ENCODE measurements at regions not wholly inside any gene's neighbourhood (a gene's known extent, or its start where the extent isn't known, plus 50 kb on each side); places are given as distances from the start of the nearest gene placed in this dataset.

DNA sequence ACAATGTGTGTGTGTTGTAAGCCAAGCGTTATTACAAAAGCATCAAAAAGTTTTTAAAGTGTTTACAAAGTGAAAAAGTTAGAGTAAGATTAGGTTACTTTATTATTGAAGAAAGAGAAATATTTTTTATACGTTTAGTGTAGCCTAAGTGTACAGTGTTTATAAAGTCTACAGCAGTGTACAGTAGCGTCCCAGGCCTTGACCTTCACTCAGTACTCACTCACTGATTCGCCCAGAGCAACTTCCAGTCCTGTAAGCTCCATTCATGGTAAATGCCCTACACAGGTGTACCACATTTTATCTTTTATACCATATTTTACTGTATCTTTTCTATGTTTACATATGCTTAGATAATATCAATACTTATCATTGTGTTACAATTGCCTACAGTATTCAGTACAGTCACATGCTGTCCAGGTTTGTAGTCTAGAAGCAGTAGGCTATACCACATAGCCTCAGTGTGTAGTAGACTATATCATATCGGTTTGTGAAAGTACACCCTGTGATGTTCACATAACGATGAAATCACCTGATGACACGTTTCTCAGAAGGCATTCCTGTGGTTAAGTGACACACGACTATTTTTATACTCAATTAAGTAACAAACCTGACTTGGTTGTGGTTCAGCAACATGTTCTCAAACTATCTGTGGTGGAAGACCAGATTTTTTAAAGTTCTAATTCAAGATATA is 152.0 kb upstream of the EDNRA start:
- TF ChIP-seq, protein P1, sequence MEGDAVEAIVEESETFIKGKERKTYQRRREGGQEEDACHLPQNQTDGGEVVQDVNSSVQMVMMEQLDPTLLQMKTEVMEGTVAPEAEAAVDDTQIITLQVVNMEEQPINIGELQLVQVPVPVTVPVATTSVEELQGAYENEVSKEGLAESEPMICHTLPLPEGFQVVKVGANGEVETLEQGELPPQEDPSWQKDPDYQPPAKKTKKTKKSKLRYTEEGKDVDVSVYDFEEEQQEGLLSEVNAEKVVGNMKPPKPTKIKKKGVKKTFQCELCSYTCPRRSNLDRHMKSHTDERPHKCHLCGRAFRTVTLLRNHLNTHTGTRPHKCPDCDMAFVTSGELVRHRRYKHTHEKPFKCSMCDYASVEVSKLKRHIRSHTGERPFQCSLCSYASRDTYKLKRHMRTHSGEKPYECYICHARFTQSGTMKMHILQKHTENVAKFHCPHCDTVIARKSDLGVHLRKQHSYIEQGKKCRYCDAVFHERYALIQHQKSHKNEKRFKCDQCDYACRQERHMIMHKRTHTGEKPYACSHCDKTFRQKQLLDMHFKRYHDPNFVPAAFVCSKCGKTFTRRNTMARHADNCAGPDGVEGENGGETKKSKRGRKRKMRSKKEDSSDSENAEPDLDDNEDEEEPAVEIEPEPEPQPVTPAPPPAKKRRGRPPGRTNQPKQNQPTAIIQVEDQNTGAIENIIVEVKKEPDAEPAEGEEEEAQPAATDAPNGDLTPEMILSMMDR (IDR thresholded peaks at IDR 0.05; ENCODE audit: control insufficient read depth, extremely low read depth, insufficient read depth) = no peak
- DNase-seq (ENCODE audit: low read depth) = no peak
- no peak overlapping the region for H3K4me3 ChIP-seq (ENCODE audit: low read depth, low read length)

DNA sequence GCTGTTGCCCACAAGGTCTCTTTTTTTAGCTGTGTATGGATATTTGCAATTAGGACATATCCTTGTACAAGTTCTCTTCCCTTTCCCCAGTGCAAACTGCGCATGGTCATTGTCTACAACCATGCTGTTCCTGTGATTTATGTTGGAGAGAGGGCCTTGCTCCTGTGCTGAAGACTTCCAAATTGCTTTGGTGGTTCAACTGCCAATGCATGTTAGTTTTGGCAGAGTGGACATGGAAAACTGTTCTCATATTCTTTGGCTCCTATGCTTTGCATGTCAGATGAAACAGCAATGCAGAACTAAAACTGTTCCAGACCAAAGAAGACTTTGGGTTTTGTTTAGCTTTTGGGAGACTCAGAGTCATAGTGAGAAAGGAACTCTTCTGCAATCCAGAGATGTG is 148.8 kb upstream of the EDNRA start:
- no peak for DNase-seq (ENCODE audit: low read depth)
- TF ChIP-seq, protein P1 (IDR thresholded peaks at IDR 0.05; ENCODE audit: control insufficient read depth, extremely low read depth, insufficient read depth) = no peak
- H3K4me3 ChIP-seq (ENCODE audit: low read depth, low read length) = no peak overlapping the region

DNA sequence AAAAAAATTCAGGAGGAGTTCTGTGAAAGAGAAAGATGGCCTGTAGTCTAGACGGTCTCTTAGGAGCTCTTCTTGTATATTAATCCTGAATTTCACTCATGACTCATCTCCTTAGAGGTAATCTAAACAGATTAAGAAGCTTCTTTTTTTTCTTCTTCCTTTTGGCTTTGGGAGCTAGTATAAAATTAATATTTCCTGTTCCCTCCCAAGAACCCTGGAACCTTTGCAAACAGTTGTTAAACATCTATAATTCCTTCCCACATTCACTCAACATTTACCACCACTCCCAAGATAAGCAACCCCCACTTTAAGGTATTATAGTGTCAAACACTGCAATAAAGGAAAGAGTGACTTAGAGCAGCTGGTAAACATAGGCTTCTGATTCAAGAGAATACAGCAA is 146.4 kb upstream of the EDNRA start:
- H3K4me3 ChIP-seq (ENCODE audit: low read depth, low read length) = no peak overlapping the region
- TF ChIP-seq, protein P1 (IDR thresholded peaks at IDR 0.05; ENCODE audit: control insufficient read depth, extremely low read depth, insufficient read depth) = no peak
- DNase-seq (ENCODE audit: low read depth) = peak; percentile 27

DNA sequence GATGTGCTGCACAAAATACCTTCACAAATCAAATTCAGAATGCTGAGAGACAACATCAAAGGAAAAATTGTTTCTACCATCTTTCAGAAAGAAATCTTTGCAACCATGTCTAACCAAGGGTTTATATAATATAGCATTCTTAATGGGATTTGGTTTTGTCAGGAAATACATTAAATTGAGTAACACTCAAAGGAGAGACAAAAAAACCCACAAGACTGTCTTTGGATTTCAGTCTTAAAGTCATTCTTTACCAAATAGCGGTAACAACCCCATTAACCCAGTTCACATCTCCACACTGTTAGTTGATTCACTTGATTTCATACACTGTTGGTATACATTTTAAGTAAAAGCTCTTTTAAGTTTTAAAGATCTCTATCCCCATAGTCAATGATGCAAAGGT is 145.7 kb upstream of the EDNRA start:
- DNase-seq (ENCODE audit: low read depth) = no peak
- no peak overlapping the region for H3K4me3 ChIP-seq (ENCODE audit: low read depth, low read length)
- TF ChIP-seq, protein P1 (IDR thresholded peaks at IDR 0.05; ENCODE audit: control insufficient read depth, extremely low read depth, insufficient read depth) = no peak

DNA sequence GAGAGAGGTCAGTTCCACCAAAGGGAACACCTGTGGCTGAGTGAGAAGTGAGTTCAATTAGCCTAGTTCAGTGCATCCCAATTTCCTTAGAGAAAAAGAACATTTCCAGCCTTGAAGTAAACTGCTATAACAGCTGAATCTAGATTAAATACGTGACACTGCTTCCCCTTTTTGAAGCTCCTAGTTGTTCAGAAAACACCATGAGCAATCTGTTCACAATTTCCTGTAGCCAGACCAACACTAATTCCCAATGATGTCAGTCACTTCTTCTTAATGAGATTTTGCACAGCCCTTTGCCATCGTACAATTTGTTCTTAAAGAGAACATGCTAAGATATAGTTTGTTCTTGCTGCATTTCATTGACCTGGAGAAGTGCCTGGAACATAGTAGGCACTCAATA is 144.6 kb upstream of the EDNRA start:
- no peak for DNase-seq (ENCODE audit: low read depth)
- TF ChIP-seq, protein P1 (IDR thresholded peaks at IDR 0.05; ENCODE audit: control insufficient read depth, extremely low read depth, insufficient read depth) = no peak
- H3K4me3 ChIP-seq (ENCODE audit: low read depth, low read length) = no peak overlapping the region

DNA sequence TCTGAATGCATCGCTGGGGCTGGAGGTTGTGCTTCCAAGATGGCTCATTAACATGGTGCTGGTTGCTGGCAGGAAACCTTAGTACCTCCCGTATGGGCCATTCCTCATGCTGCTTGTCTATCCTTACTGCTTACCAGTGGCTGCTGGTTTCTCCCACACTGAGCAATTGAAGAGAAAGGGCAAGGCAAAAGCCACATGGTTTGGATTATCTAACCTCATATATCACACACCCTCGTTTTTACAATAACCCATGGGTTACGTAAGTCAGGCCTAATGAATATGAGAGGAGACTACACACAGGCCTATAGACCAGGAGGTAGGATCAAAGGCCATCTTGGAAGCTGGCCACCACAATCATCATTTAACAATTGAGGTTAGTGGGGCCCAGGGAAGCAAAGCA is 141.8 kb upstream of the EDNRA start:
- no peak for DNase-seq (ENCODE audit: low read depth)
- TF ChIP-seq, protein P1 (IDR thresholded peaks at IDR 0.05; ENCODE audit: control insufficient read depth, extremely low read depth, insufficient read depth) = no peak
- no peak overlapping the region for H3K4me3 ChIP-seq (ENCODE audit: low read depth, low read length)

DNA sequence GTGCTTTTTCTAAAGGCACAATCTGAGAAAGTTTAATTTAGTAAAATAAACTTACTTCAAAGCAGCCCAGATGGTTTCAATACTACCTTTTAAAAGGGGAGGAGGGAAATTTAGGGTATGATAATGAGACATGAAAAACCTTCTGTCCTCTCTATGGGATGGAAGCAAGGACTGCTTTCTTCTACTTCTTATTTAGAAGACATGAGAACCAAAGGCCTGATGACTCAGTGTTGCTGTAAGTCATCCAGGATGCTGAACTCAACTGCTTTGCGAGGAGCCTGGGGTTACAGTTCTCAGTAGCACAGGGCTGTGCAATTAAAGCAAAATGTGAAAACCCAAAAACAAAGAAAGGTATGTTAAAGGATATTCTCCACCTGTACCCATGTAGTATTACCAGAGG is 140.8 kb upstream of the EDNRA start:
- DNase-seq (ENCODE audit: low read depth) = no peak
- TF ChIP-seq, protein P1 (IDR thresholded peaks at IDR 0.05; ENCODE audit: control insufficient read depth, extremely low read depth, insufficient read depth) = no peak
- H3K4me3 ChIP-seq (ENCODE audit: low read depth, low read length) = no peak overlapping the region

Measured in LNCaP clone FGC (cell line).